AG08396 (cell line): ENCODE measurements at regions not wholly inside any gene's neighbourhood (a gene's known extent, or its start where the extent isn't known, plus 50 kb on each side); places are given as distances from the start of the nearest gene placed in this dataset.
A peak's percentile ranks its signal among the peaks of the same experiment; 100 is the strongest.
"Not testable (repeated sequence)": the region's sequence is repeated elsewhere in the genome, so short reads cannot be mapped to it uniquely, and the experiment has no call there.

Experiments used
- DNase-seq: peaks from one replicate; pipeline ENCODE4 v3.0.0; 2012; ENCODE audit warnings: low spot score, mixed read lengths

GRCh38 chr3:145176907-145177306 lies 984.1 kb downstream of the PLOD2 start:
- DNase-seq = no peak

- DNase-seq = no peak
Measured at GRCh38 chr3:145177828-145178227, 983.2 kb downstream of the PLOD2 start.

DNA sequence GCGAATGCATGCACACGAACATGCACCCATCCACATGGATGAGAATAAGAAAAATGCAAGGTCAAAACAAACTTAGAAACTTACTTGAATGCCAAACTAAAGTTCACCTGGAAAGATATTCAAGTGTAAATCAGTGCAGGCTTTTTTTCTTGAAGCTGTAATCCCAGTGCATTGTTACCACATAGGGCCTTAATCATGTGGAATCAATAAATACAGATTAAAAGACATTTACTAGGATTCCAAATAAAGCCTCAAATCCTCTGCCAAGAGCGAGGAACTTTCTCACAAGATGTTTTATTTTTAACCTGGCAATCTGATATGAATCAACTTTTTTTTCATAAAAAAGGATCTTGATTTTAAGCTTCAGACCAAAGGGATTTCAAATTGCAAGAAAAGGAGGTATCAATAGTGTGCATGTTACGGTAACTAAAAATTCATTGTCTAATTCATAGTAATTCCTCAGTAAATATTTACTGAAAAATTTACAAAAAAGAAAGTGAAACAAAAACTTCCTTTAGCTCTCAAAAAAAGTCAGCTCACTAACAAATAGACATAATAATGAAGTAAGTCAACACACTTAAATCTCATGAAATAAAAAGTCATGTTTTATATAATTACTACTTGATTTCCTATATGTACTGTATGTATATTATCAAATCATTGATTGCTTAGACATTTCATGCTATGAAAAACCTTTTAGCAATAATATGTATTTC lies 978.6 kb downstream of the PLOD2 start:
- no peak for DNase-seq

DNA sequence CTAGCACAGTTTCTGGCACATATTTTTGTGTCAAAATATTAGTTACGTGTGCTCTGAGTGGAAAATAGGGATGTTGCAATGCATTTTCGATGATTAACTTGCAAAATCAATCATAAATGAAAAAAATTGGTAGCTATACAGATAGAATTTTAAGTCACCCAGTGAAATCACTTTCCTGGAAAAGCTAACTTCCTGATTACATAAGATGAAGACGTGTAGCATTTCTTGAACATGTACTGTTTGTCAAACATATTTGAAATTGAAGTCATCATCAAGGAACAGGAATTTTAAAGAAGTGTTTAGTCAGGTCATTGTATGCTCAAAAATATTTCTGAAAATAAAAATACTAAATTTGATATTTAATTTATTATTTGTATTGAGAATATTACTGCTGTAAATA lies 977.7 kb downstream of the PLOD2 start:
- DNase-seq = no peak

- no peak for DNase-seq
Measured at GRCh38 chr3:145188079-145188770, 972.8 kb downstream of the PLOD2 start.

DNA sequence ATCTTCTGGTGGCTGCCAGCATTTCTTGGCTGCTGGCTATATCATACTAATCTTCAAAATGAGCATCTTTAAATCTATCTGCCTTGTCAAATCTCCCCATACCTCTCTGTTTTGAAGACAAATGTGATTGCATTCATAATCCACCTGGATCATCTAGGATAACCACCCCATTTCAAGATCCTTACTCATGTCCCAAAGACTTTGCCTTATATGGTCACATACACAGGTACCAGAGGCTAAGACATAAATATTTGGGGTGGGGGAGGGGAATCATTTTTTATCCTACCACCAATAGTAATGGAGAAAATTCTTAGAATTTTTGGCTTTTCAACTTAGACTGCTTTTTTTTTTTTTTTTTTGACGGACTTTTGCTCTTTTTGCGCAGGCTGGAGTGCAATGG lies 970.8 kb downstream of the PLOD2 start:
- no peak for DNase-seq

DNA sequence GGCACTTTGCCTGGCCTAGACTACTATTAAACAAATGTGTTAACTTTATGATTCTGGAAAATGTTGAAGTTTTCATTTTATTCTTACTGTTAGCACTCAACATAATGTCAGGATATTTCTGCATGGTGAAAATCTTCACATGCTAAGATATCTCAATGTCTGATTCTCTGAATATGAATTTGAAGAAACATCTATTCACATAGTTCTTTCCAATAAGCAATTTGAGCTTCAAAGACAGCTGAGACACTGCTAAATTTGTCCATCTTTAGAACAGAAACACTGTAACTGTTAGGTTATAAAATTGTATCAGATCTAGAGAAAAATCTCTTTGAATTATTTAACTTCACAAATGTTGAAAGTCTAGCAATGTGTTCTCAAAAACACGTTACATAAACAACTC lies 970.2 kb downstream of the PLOD2 start:
- no peak for DNase-seq

GRCh38 chr3:145191543-145191942 lies 969.4 kb downstream of the PLOD2 start:
- no peak for DNase-seq

DNA sequence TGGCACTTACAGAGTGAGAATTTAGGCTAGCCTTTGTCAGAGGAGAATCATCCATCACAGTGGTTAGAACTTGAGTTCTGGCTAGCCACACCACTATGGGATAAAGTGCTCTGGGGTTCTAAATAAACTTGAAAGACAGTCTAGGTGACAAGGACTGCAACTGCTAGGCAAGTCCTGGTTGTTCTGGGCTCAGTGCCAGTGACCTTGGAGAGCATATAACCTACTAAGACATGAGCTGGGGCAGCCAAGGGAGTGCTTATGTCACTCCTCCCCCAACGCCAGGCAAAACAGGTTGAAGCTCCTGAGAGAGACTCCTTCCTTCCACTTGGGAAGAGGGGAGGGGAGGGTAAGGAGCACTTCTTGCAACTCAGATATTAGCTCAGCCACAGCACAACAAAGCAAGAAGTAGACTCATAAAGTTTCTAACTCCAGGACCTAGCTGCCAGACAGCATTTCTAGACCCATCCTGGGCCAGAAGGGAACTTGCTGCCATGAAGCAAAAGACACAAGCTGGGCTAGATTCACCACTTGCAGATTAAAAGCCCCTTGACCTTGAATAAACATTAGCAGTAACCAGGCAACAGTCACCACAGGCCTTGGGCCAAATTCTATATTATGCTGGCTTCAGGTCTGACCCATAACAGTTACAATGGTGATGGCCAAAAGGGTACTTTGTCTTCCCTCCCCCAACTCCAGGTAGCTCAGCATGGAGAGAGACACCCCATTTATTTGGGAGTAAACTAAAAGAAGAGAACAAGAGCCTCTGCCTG lies 963.7 kb downstream of the PLOD2 start:
- DNase-seq = no peak

GRCh38 chr3:145197821-145198220 lies 963.2 kb downstream of the PLOD2 start:
- DNase-seq = no peak

- no peak for DNase-seq
Measured at GRCh38 chr3:145209561-145209960, 951.4 kb downstream of the PLOD2 start.

GRCh38 chr3:145219355-145220235 lies 941.4 kb downstream of the PLOD2 start:
- DNase-seq = no peak

GRCh38 chr3:145224886-145225285 lies 936.1 kb downstream of the PLOD2 start:
- DNase-seq = no peak

- peak; percentile 11 for DNase-seq
Measured at GRCh38 chr3:145243875-145244274, 917.1 kb downstream of the PLOD2 start.

- no peak for DNase-seq
Measured at GRCh38 chr3:145244327-145244726, 916.7 kb downstream of the PLOD2 start.

DNA sequence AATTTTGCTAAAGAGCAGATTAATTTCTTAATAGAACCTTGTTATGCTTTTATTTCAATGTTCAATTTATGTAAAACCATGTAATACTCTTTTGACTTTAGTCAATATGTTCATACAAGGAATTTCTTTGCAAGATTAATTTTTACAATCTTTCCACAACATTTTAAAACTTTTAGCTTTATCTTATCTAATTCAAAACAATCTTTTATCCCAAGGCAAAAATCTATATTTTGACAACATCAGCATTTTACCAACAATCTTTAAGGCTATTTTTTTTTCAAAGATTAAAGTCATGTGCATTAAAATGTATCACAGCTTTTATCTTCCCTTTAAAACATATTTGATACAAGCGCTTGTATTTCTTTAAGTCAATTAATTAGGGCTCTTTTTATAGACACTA lies 914.7 kb downstream of the PLOD2 start:
- no peak for DNase-seq

GRCh38 chr3:145248928-145249327 lies 912.1 kb downstream of the PLOD2 start:
- no peak for DNase-seq

- DNase-seq = no peak
Measured at GRCh38 chr3:145251311-145251710, 909.7 kb downstream of the PLOD2 start.

- DNase-seq = not testable (repeated sequence)
Measured at GRCh38 chr3:145257967-145258366, 903.0 kb downstream of the PLOD2 start.

GRCh38 chr3:145259166-145259880 lies 901.7 kb downstream of the PLOD2 start:
- DNase-seq = no peak

- not testable (repeated sequence) for DNase-seq
Measured at GRCh38 chr3:145263458-145263857, 897.5 kb downstream of the PLOD2 start.
